Ovary (tissue), 7 donors: ENCODE measurements at regions not wholly inside any gene's neighbourhood (a gene's known extent, or its start where the extent isn't known, plus 50 kb on each side); places are given as distances from the start of the nearest gene placed in this dataset.

Experiments
- DNase-seq, 5 donors: peaks; one replicate each; pipeline ENCODE4 v3.0.0-alpha.2; 2019 to 2020
- H3K27ac ChIP-seq, 2 donors: fragments of 200-600 bp; one replicate each; pipeline versions ENCODE4 v1.5.1 to v1.8.0; 2019 to 2022
- H3K27me3 ChIP-seq: fragments of 200-600 bp; one replicate; pipeline ENCODE4 v1.8.0; 2022
- H3K36me3 ChIP-seq: fragments of 200-600 bp; sonication (generic); one replicate; pipeline ENCODE4 v1.5.1; 2019
- H3K4me1 ChIP-seq: one replicate; pipeline ENCODE4 v1.8.1; 2013; ENCODE audit warnings: mild to moderate bottlenecking, moderate library complexity; ENCODE audit not compliant: insufficient read depth
- H3K4me3 ChIP-seq: fragments of 200-600 bp; sonication (generic); one replicate; pipeline ENCODE4 v1.5.1; 2017
- H3K9me3 ChIP-seq, 2 donors: fragments of 200-600 bp in 1 of 2; sonication (generic) in 1 of 2; one replicate each; pipeline versions ENCODE4 v1.5.1 to v1.8.1; 2013 to 2019; ENCODE audit warnings: mild to moderate bottlenecking in 1 of 2, moderate library complexity in 1 of 2
- CTCF ChIP-seq, 3 donors: fragments of 450-650 bp in 2 of 3; fragments of 200-600 bp in 1 of 3; IDR thresholded peaks; one replicate each; pipeline versions ENCODE4 v1.5.1 to v1.8.0; 2016 to 2022; ENCODE audit warnings: antibody characterized with exemption in 3 of 3, mild to moderate bottlenecking in 1 of 3
- EP300 ChIP-seq: sonication (generic); formaldehyde crosslinking; IDR thresholded peaks from one replicate; pipeline ENCODE4 v1.6.1; 2017; ENCODE audit warnings: antibody characterized with exemption
- POLR2A ChIP-seq: fragments of 450-650 bp; IDR thresholded peaks from one replicate; pipeline ENCODE4 v1.6.1; 2017; ENCODE audit warnings: antibody characterized with exemption, mild to moderate bottlenecking, moderate library complexity
- WGBS, 3 donors: extraction: QIAGEN DNeasy Blood & Tissue Kit in 1 of 3; methylation state at CpG; one replicate each; pipeline versions ENCODE4 v1.1.5 to v1.1.7; 2013 to 2017; 5-methylcytosine and 5-hydroxymethylcytosine counted together
- intact Hi-C, 4 donors: fragments of 100-400 bp; cut with DNase I; formaldehyde crosslinking; loops; one replicate each; pipeline versions ENCODE4 v1.11.0 to v1.15.1; 2022 to 2023
- donor health status: DM: no; HTN: no; CAD: no; lungs with moderate emphysema.
- donor health status: DM: no; HTN: no; CAD: no.
- donor health status: Bipolar disorder and iron deficiency.
- donor health status: DM: no; HTN: no; CAD: no.
- donor health status: DM: yes; HTN: yes; CAD: no.

- intact Hi-C loops: no loop called here
- no peak overlapping the region for H3K27ac ChIP-seq
- 81 to 87% (median 85%) methylated on average over 3 of the region's 3 CpGs for WGBS, 3 donors
- no peak for TF ChIP-seq EP300
- no peak for TF ChIP-seq POLR2A
- TF ChIP-seq CTCF (IDR thresholded peaks at IDR 0.05): no peak
- H3K4me1 ChIP-seq: no peaks in the 10 kb centered on the region
- DNase-seq: no peak
- H3K4me3 ChIP-seq: no peak overlapping the region
- no peaks in the 10 kb centered on the region for H3K27me3 ChIP-seq
- no peaks in the 10 kb centered on the region for H3K9me3 ChIP-seq
- no peaks in the 10 kb centered on the region for H3K36me3 ChIP-seq
Measured at GRCh38 chr4:116374815-116375214, 710.6 kb downstream of the TRAM1L1 start.

GRCh38 chr4:116362583-116362982, 722.8 kb downstream of the TRAM1L1 start:
- H3K27ac ChIP-seq: no peak overlapping the region
- H3K4me1 ChIP-seq: no peaks in the 10 kb centered on the region
- H3K36me3 ChIP-seq: no peaks in the 10 kb centered on the region
- no peaks in the 10 kb centered on the region for H3K27me3 ChIP-seq
- TF ChIP-seq POLR2A: no peak
- TF ChIP-seq CTCF (IDR thresholded peaks at IDR 0.05): no peak
- no peak for TF ChIP-seq EP300
- no peak for DNase-seq
- H3K9me3 ChIP-seq: no peaks in the 10 kb centered on the region
- intact Hi-C loops: no loop called here
- no peak overlapping the region for H3K4me3 ChIP-seq

GRCh38 chr4:116361790-116362189, 723.6 kb downstream of the TRAM1L1 start:
- DNase-seq: no peak
- no peaks in the 10 kb centered on the region for H3K27me3 ChIP-seq
- no peak overlapping the region for H3K27ac ChIP-seq
- H3K4me3 ChIP-seq: no peak overlapping the region
- WGBS, 3 donors: 85 to 88% (median 88%) methylated on average over 4 of the region's 4 CpGs
- H3K4me1 ChIP-seq: no peaks in the 10 kb centered on the region
- no peaks in the 10 kb centered on the region for H3K9me3 ChIP-seq
- H3K36me3 ChIP-seq: no peaks in the 10 kb centered on the region
- TF ChIP-seq POLR2A (no peak), EP300 (no peak)
- intact Hi-C loops: no loop called here

- H3K27me3 ChIP-seq: no peaks in the 10 kb centered on the region
- intact Hi-C loops: no loop called here
- no peak overlapping the region for H3K27ac ChIP-seq
- H3K36me3 ChIP-seq: no peaks in the 10 kb centered on the region
- TF ChIP-seq CTCF (IDR thresholded peaks at IDR 0.05): no peak
- TF ChIP-seq POLR2A: no peak
- TF ChIP-seq EP300: no peak
- H3K4me1 ChIP-seq: no peaks in the 10 kb centered on the region
- 52 to 62% (median 57%) methylated on average over 11 of the region's 11 CpGs for WGBS, 3 donors
- DNase-seq: no peak
- no peak overlapping the region for H3K4me3 ChIP-seq
- H3K9me3 ChIP-seq: no peaks in the 10 kb centered on the region
Measured at GRCh38 chr4:116358633-116359222, 726.6 kb downstream of the TRAM1L1 start.

- no peak for DNase-seq
- no peak for TF ChIP-seq EP300
- no peak for TF ChIP-seq CTCF (IDR thresholded peaks at IDR 0.05)
- TF ChIP-seq POLR2A: no peak
- no peak overlapping the region for H3K4me3 ChIP-seq
- H3K36me3 ChIP-seq: no peaks in the 10 kb centered on the region
- intact Hi-C loops: no loop called here
- no peaks in the 10 kb centered on the region for H3K4me1 ChIP-seq
- no peaks in the 10 kb centered on the region for H3K9me3 ChIP-seq
- 90 to 95% (median 91%) methylated on average over 4 of the region's 4 CpGs for WGBS, 3 donors
- H3K27me3 ChIP-seq: no peaks in the 10 kb centered on the region
- H3K27ac ChIP-seq: no peak overlapping the region
Measured at GRCh38 chr4:116357758-116358157, 727.6 kb downstream of the TRAM1L1 start.
